ENCODE measurements at regions not wholly inside any gene's neighbourhood (a gene's known extent, or its start where the extent isn't known, plus 50 kb on each side); places are given as distances from the start of the nearest gene placed in this dataset.
"Not testable (repeated sequence)": the region's sequence is repeated elsewhere in the genome, so short reads cannot be mapped to it uniquely, and the experiment has no call there.

DNA sequence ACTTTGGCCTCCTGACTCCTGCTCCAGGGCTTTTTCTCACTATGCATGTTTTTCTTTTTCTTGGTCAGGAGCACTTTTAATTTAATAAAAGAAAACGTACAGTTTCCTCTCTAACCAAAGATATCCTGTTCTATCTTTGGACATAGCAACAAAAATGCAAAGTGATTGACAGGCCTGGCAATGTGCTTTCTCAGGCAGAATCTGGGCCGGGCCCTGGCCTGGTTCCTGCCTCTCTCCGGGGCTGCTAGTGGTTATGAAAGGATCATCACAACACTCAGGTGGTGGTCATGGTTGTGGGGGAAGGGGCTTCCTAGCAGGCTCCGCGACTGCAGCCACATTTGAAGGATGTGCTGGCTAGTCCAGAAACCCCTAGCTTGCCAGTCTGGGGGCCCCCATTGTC, 85.8 kb upstream of the USP24 start:
- no peak overlapping the region for H3K27ac ChIP-seq (ENCODE audit: low read depth, low read length)
- peaks cover 23% of the 10 kb centered on the region for H3K27me3 Mint-ChIP-seq (ENCODE audit: insufficient read depth)
- peaks cover 3% of the 10 kb centered on the region for H3K4me1 Mint-ChIP-seq
- 68 to 89% methylated on average over 4 to 5 of the region's 5 CpGs for WGBS, 2 experiments (ENCODE audit: insufficient coverage in 1 of 2, insufficient read length in 1 of 2)
- peaks cover 24% of the 10 kb centered on the region for H3K27me3 ChIP-seq (ENCODE audit: control insufficient read depth, insufficient read depth, low read length, poor library complexity, severe bottlenecking)
- H3K9me3 Mint-ChIP-seq: no peaks in the 10 kb centered on the region
- H3K27ac Mint-ChIP-seq: no peak overlapping the region
- H3K9me3 ChIP-seq (ENCODE audit: control insufficient read depth, low read length): no peaks in the 10 kb centered on the region
- TF ChIP-seq, protein P1, sequence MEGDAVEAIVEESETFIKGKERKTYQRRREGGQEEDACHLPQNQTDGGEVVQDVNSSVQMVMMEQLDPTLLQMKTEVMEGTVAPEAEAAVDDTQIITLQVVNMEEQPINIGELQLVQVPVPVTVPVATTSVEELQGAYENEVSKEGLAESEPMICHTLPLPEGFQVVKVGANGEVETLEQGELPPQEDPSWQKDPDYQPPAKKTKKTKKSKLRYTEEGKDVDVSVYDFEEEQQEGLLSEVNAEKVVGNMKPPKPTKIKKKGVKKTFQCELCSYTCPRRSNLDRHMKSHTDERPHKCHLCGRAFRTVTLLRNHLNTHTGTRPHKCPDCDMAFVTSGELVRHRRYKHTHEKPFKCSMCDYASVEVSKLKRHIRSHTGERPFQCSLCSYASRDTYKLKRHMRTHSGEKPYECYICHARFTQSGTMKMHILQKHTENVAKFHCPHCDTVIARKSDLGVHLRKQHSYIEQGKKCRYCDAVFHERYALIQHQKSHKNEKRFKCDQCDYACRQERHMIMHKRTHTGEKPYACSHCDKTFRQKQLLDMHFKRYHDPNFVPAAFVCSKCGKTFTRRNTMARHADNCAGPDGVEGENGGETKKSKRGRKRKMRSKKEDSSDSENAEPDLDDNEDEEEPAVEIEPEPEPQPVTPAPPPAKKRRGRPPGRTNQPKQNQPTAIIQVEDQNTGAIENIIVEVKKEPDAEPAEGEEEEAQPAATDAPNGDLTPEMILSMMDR (conservative IDR thresholded peaks at IDR 0.05): no peak
- H3K9ac ChIP-seq (ENCODE audit: extremely low read depth, low read length, poor library complexity, severe bottlenecking): no peak overlapping the region
- no peaks in the 10 kb centered on the region for H3K36me3 ChIP-seq (ENCODE audit: control insufficient read depth, insufficient read depth, low read length)
- H3K4me1 ChIP-seq (ENCODE audit: control insufficient read depth, insufficient read depth, low read length): peaks cover 11% of the 10 kb centered on the region
- no peak overlapping the region for H3K4me3 ChIP-seq (ENCODE audit: low read length)
- H3K36me3 Mint-ChIP-seq (ENCODE audit: low read depth): no peaks in the 10 kb centered on the region
- no peak for DNase-seq
- H3K4me3 Mint-ChIP-seq: no peak overlapping the region

DNA sequence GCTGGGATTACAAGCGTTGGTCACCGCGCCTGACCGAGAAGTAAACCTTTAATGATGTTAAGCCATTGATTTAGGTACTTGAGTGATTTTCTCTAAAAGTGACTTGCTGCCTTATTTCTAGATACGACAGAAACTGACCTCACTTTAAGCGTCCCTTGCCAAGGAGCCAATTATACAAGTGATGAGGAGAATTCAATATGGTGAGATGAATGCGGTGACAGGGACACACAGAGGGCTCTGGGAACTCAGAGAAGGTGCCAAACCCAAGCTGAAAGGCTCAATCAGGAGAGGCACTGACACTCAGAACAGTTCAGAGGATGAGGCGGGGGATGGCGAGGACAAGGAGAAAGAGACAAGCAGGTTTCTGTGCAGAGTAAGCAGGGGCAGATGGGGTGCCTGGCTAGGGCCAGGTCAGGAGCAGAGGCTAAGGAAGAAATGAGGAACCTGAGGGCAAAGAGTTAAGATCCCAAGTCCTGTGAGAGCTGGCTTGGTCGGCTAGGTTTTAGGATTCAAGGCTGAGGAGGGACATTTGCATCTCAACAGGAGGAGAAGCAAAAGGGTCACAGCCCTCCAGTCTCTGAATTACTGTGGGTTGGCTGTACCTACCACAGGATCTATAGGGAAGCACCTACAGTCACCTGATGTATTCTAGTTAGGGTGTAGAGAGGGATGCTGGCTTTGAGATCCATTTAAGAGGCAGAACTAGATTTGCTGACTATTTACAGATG, 83.2 kb upstream of the USP24 start:
- peaks cover 6% of the 10 kb centered on the region for H3K9me3 Mint-ChIP-seq
- Histone ChIP-seq H3K36me3 (ENCODE audit: control insufficient read depth, insufficient read depth, low read length) (no peaks in the 10 kb centered on the region), H3K27ac (ENCODE audit: low read depth, low read length) (no peak overlapping the region), H3K4me3 (ENCODE audit: low read length) (no peak overlapping the region), H3K27me3 (ENCODE audit: control insufficient read depth, insufficient read depth, low read length, poor library complexity, severe bottlenecking) (peaks cover 21% of the 10 kb centered on the region), H3K9me3 (ENCODE audit: control insufficient read depth, low read length) (no peaks in the 10 kb centered on the region), H3K9ac (ENCODE audit: extremely low read depth, low read length, poor library complexity, severe bottlenecking) (no peak overlapping the region), H3K4me1 (ENCODE audit: control insufficient read depth, insufficient read depth, low read length) (peaks cover 11% of the 10 kb centered on the region)
- peaks cover 3% of the 10 kb centered on the region for H3K4me1 Mint-ChIP-seq
- no peak overlapping the region for H3K27ac Mint-ChIP-seq
- peaks cover 32% of the 10 kb centered on the region for H3K27me3 Mint-ChIP-seq (ENCODE audit: insufficient read depth)
- H3K36me3 Mint-ChIP-seq (ENCODE audit: low read depth): no peaks in the 10 kb centered on the region
- WGBS, 2 experiments (ENCODE audit: insufficient coverage in 1 of 2, insufficient read length in 1 of 2): 83 to 88% methylated on average over 10 of the region's 10 CpGs
- DNase-seq: no peak
- TF ChIP-seq, protein P1 (conservative IDR thresholded peaks at IDR 0.05): no peak
- no peak overlapping the region for H3K4me3 Mint-ChIP-seq

DNA sequence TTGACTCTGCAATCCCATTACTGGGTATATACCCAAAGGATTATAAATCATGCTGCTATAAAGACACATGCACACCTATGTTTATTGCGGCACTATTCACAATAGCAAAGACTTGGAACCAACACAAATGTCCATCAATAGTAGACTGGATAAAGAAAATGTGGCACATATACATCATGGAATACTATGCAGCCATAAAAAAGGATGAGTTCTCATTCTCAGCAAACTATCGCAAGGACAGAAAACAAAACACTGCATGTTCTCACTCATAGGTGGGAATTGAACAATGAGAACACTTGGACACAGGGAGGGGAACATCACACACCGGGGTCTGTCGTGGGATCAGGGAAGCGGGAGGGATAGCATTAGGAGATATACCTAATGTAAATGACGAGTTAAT, 81.1 kb upstream of the USP24 start:
- peaks cover 27% of the 10 kb centered on the region for H3K27me3 Mint-ChIP-seq (ENCODE audit: insufficient read depth)
- H3K4me1 ChIP-seq (ENCODE audit: control insufficient read depth, insufficient read depth, low read length): not testable (repeated sequence)

More for the DNA sequence above, 81.1 kb upstream of the USP24 start:
- not testable (repeated sequence) for H3K9me3 ChIP-seq (ENCODE audit: control insufficient read depth, low read length); H3K4me3 Mint-ChIP-seq; H3K27me3 ChIP-seq (ENCODE audit: control insufficient read depth, insufficient read depth, low read length, poor library complexity, severe bottlenecking); H3K36me3 Mint-ChIP-seq (ENCODE audit: low read depth); H3K36me3 ChIP-seq (ENCODE audit: control insufficient read depth, insufficient read depth, low read length); H3K9me3 Mint-ChIP-seq; H3K27ac ChIP-seq (ENCODE audit: low read depth, low read length); DNase-seq; H3K27ac Mint-ChIP-seq; H3K4me1 Mint-ChIP-seq; H3K4me3 ChIP-seq (ENCODE audit: low read length); H3K9ac ChIP-seq (ENCODE audit: extremely low read depth, low read length, poor library complexity, severe bottlenecking)
- 97% methylated on average over 6 of the region's 6 CpGs; no CpG with 5 or more reads in 1 of the 2 experiments for WGBS, 2 experiments (ENCODE audit: insufficient coverage in 1 of 2, insufficient read length in 1 of 2)

Data from endodermal cell (in vitro differentiated cells).